Endothelial cell (in vitro differentiated cells): ENCODE measurements at regions not wholly inside any gene's neighbourhood (a gene's known extent, or its start where the extent isn't known, plus 50 kb on each side); places are given as distances from the start of the nearest gene placed in this dataset.

Source experiments
- DNase-seq: peaks from one replicate; pipeline ENCODE4 v3.0.0; 2021; ENCODE audit warnings: low spot score
- H3K27ac Mint-ChIP-seq: one replicate; pipeline ENCODE4 v1.8.0; 2021; ENCODE audit warnings: mixed read lengths, inconsistent platforms; ENCODE audit not compliant: unreplicated experiment
- H3K27me3 Mint-ChIP-seq: one replicate; pipeline ENCODE4 v1.8.0; 2021; ENCODE audit warnings: mild to moderate bottlenecking, moderate library complexity, mixed read lengths, inconsistent platforms; ENCODE audit not compliant: unreplicated experiment
- H3K36me3 Mint-ChIP-seq: one replicate; pipeline ENCODE4 v1.8.0; 2021; ENCODE audit warnings: mild to moderate bottlenecking, low read depth, mixed read lengths, inconsistent platforms; ENCODE audit not compliant: unreplicated experiment
- H3K4me1 Mint-ChIP-seq: one replicate; pipeline ENCODE4 v1.8.0; 2021; ENCODE audit warnings: mild to moderate bottlenecking, mixed read lengths, inconsistent platforms; ENCODE audit not compliant: unreplicated experiment
- H3K4me3 Mint-ChIP-seq: one replicate; pipeline ENCODE4 v1.8.0; 2021; ENCODE audit warnings: mild to moderate bottlenecking, mixed read lengths, inconsistent platforms; ENCODE audit not compliant: unreplicated experiment
- H3K9me3 Mint-ChIP-seq: one replicate; pipeline ENCODE4 v1.8.0; 2021; ENCODE audit warnings: mixed read lengths, inconsistent platforms; ENCODE audit not compliant: unreplicated experiment
- CTCF ChIP-seq: fragments of 200-600 bp; sonication (generic); IDR thresholded peaks from one replicate; pipeline ENCODE4 v1.5.0; 2021; ENCODE audit warnings: antibody characterized with exemption; ENCODE audit not compliant: unreplicated experiment

DNA sequence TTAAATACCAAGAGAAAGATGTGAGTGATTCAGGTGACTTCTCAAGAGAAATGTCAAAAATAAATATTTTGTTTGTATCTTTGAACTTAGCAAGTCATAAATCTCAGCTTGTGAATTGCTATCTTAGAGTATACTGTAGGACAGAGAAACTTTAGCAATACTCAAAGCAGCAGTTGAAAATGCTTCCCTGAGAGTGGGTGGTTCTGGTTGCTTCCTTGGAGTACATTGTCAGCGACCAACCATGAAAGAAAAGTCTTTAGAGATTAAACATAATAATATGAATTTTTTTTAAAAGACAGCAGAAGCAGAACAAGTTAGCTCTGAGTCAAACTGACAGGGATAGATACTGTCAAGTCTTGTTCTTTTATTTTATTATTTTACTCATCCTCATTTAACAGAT is 86.8 kb upstream of the OSBPL8 start:
- Mint-ChIP-seq H3K4me1 (peaks cover 8% of the 10 kb centered on the region), H3K27ac (no peak overlapping the region), H3K4me3 (peak overlapping the region; percentile 54), H3K36me3 (peaks cover 4% of the 10 kb centered on the region), H3K27me3 (no peaks in the 10 kb centered on the region), H3K9me3 (no peaks in the 10 kb centered on the region)
- TF ChIP-seq CTCF, result no peak
- DNase-seq, result no peak

- no peak for TF ChIP-seq CTCF
- Mint-ChIP-seq H3K4me3 (no peak overlapping the region), H3K4me1 (peaks cover 18% of the 10 kb centered on the region), H3K9me3 (no peaks in the 10 kb centered on the region), H3K27ac (peak overlapping the region; percentile 43), H3K27me3 (no peaks in the 10 kb centered on the region), H3K36me3 (peaks cover 4% of the 10 kb centered on the region)
- no peak for DNase-seq
These were observed 89.5 kb upstream of the OSBPL8 start for GRCh38 chr12:76649099-76649498.

- no peak overlapping the region for H3K4me3 Mint-ChIP-seq
- H3K4me1 Mint-ChIP-seq, result peaks cover 18% of the 10 kb centered on the region
- no peak for DNase-seq
- H3K27ac Mint-ChIP-seq, result no peak overlapping the region
- H3K9me3 Mint-ChIP-seq, result no peaks in the 10 kb centered on the region
- no peak for TF ChIP-seq CTCF
- H3K36me3 Mint-ChIP-seq, result no peaks in the 10 kb centered on the region
- no peaks in the 10 kb centered on the region for H3K27me3 Mint-ChIP-seq
These were observed 92.8 kb upstream of the OSBPL8 start for GRCh38 chr12:76652402-76652801.

DNA sequence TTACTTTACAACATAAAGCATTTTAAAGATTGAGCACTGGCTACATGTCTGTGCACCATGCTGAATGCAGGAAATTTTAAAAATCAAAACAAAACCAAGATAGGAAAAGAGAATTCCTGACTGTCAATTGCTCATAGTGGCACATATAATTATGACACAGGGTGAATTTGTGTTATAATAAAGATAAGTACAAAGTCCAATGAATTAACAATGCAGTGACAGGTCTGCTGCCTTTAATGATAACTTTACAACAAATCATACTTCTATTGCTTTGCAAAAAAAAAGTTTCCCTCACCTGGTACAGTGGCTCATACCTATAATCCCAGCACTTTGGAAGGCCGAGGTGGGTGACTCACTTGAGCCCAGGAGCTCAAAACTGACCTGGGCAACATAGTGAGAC is 93.8 kb upstream of the OSBPL8 start:
- H3K4me3 Mint-ChIP-seq, result no peak overlapping the region
- no peaks in the 10 kb centered on the region for H3K9me3 Mint-ChIP-seq
- H3K27me3 Mint-ChIP-seq, result no peaks in the 10 kb centered on the region
- TF ChIP-seq CTCF, result no peak
- H3K36me3 Mint-ChIP-seq, result no peaks in the 10 kb centered on the region
- no peak for DNase-seq
- H3K27ac Mint-ChIP-seq, result no peak overlapping the region
- H3K4me1 Mint-ChIP-seq, result peaks cover 15% of the 10 kb centered on the region

GRCh38 chr12:76664731-76665130 is 99.2 kb upstream of the ZDHHC17 start:
- no peak for TF ChIP-seq CTCF

More at GRCh38 chr12:76664731-76665130, 99.2 kb upstream of the ZDHHC17 start:
- Mint-ChIP-seq H3K9me3 (no peaks in the 10 kb centered on the region), H3K4me3 (no peak overlapping the region), H3K4me1 (peaks cover 28% of the 10 kb centered on the region), H3K36me3 (no peaks in the 10 kb centered on the region), H3K27me3 (peaks cover 2% of the 10 kb centered on the region), H3K27ac (no peak overlapping the region)
- no peak for DNase-seq
